GF-D8 (cell line): ENCODE measurements at regions not wholly inside any gene's neighbourhood (a gene's known extent, or its start where the extent isn't known, plus 50 kb on each side); places are given as distances from the start of the nearest gene placed in this dataset.
A peak's percentile ranks its signal among the peaks of the same experiment; 100 is the strongest.

Experiments
- DNase-seq: peaks from one replicate; lab custom pipeline; 2025; lab: John Stamatoyannopoulos, UW

DNA sequence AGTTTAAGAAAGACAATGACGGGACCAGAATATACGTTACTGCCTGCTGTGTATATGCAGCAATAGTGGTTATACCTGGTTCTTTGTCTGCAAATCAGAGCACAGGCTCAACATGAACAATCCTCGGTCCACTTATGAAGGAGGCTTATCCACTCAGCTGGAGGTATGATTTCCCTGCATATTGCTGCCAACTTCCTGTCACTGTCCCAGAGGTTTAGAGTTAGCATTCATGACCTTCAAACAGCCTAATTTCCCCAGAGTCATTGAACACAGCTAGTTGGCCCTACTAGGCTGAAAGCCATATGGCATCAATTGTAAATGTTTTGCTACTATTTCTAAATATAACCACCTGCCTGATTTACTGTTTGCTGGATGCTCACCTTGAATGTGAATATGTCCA is 224.9 kb upstream of the ZNF717 start:
- DNase-seq, result no peak

DNA sequence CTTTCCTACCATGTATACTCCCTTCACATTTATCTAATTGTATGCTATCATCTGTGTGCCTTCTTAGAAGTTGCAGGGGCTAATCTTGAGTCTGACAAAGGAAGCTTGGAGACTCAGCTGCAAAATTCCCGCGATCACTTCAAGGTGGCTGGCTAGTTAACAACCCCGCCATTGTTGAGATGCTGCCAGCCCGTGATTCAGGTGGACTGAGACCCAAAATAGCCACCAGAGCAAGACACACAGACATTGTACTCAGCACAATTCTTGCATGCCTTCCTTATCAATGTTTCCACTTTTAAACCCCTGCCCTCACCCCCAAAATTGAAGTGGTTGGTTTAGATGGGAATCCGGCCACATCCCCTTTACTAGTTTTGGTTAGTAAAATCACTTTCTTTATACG is 225.8 kb upstream of the ZNF717 start:
- no peak for DNase-seq

DNA sequence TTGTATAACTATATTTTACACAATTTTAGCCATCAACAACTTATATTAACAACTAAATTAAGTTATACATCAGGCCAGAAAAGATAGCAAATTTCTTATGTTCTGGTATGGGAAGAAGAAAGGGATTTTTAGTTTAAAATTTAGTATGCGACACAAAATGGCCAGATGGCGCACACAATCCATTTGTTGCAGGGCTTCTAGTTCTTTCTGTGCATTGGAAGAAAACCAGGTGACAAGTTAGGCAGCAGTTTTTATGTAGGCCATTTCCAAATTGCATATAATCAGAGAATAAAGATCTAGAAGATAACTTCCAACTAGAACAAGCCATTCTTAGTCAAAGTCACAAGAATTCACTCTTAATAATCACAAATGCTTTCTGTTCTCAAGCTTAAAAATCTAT is 230.1 kb upstream of the ZNF717 start:
- DNase-seq, result no peak

DNA sequence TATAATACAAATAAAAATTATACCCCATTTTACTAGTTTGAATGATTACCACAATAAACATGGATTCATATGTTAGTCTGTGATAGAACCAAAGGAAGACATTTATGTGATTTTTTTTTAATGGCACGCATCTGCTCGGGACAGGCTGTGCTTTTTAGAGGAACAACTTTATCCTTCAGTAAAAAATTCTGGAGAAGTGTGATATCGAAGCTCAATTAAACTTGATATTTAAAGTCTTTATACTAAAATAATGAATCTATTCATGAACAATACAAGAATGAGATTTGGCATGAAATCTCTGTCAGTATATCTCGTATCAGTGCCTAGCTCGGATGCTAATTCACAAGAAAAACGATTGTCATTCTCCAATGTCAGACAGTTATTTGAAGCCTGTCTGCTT is 230.8 kb upstream of the ZNF717 start:
- no peak for DNase-seq

DNA sequence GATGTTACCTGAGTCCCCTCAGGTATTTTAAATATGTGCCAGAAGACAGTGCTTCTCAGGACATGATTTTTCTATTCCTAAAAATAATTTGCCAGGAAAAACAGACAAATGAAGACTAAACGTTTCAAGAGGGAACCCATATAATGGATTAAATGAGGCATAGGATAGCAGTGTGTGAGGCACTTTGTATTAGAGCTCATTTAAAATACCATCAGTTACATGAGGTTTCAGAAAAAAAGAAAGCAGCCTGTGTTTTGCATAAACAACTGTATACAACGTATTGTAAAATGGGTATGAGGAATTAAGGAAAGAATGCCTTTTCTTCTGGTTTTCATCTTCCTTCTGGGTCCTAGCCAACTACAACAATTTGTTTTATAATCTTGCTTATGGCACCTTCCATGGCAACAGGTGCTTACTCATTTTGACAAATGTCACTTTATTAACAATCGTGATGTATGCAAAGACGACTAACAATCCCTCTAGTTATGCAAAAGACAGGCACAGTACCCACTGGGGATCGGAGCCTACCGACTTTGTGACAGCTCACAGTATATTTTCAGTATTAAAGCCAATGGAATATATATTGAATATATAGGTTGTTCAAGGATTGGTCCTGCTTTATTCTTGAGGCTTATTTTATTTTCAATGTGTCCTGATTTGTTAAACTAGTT is 231.6 kb upstream of the ZNF717 start:
- no peak for DNase-seq

DNA sequence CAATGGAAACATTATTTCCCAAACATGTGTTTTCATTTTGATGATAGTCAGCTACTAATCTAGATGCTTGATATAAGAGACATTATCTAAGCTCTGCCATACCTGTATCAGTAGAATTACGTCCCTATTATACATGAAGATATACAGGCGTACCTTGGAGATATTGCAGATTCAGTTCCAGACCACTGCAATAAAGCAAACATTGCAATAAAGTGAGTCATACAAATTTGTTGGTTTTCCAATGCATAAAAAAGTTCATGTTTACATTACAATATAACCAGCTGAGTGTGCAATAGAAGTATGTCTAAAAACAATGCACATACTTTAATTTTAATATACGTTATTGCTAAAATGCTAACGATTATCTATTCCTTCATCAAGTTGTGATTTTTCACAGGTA is 236.0 kb upstream of the ZNF717 start:
- DNase-seq, result no peak

DNA sequence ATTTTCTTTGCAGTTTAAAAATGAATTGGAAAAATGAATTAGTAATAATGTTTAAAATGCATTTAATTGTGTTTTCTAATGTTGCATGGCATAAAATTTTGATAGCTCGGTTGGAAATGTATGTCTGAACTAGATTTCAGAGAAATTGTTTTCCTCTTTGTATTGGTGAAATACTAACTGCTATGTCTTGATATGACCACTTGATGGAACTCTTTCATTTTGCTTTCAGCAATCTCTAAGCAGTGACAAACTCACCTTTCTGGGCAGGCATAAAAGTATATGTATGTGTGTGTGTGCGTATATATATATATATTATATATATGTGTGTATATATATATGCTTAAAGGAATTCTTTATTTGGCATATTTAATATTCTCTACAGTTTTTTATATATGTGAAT is 239.3 kb upstream of the ZNF717 start:
- peak; percentile 4 for DNase-seq

DNA sequence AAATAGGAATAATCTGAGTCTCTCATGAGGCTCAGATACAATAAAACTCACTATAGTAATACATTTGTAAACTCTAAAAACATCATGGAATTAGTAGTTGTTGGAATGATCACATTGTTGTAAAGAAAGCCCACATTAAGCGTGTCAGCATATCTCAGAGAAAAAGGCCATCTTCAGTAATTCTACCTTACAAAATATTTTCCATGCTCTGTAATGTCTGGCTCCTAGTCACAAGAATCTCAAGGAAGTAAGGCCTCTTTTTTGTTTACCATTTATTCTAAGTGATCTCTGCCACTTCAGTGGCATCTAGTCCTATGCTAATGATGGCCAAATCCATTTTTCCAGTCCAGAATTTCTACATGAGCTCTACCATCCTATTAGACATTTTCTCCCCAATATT is 240.2 kb upstream of the ZNF717 start:
- no peak for DNase-seq

DNA sequence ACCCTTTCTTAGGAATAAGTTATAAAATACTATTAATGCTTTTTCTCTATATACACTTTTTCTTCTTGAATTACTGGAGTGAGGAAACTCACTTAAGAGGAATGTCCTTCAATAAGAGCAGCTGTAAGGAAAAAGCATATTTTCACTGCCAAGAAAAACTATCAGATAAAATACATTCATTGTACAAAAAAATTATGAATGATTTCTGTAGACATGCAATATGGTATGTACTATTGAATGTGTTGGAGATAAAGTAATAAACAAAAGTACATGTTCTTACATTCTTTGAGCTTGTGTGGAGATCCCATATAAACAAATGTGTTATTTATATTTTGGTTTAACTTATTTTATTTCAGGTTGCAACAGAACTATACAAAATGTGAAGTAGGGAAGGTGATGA is 241.0 kb upstream of the ZNF717 start:
- DNase-seq, result no peak

DNA sequence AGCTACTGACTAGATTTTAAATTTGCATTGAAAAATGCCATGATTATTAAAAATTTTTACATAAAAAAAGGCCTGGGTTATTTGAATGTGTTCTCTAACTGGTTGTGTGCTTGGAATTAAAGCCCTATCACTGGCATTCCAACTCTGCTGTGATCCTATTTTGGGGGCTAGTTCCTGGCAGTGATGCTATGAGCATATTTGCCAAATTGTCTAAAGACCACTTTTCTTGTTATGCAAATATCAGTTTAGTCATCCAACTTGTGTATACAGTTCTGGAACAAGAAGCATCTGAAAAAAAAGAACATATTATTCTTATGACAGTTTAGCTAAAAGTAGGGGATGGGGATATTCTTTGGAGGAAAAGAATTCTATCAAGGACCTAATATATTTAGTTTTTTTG is 243.4 kb upstream of the ZNF717 start:
- no peak for DNase-seq

DNA sequence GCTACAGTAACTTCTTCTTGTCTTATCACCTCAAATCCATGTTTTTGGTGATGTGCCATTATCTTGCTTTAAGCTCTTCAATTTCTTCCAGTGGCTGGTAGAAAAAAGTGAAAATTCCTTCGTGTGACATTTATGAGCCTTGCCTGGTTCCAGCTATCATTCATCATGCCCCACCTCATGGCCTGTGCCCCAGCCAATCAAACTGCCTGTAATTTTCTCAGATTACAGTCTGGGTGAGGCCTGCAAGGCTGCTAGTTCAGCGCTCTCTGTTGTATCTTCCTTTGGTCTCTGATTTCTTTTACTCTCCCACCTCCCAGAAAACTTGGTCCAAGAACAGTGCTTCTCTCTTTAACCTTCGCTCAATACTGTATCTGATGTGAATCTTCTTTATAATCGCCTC is 249.3 kb upstream of the ZNF717 start:
- DNase-seq, result no peak

DNA sequence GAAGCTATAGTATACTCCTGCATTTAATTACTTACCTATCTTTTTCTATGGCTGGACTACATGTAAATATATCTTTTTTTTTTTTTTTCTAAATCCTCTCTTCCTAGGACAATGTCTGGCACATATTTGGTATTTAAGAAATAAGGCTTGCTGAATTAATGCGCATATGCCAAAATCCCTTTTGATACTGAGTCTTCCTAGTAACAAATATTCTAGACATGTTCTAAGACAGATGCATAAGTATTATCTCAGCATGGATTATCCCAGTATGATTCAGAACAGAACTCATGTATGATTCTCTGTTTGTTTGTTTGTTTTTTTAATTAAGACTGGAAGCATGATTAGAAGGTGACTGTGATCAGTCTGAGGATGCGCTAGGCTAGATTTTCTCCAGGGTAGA is 249.8 kb upstream of the ZNF717 start:
- no peak for DNase-seq

DNA sequence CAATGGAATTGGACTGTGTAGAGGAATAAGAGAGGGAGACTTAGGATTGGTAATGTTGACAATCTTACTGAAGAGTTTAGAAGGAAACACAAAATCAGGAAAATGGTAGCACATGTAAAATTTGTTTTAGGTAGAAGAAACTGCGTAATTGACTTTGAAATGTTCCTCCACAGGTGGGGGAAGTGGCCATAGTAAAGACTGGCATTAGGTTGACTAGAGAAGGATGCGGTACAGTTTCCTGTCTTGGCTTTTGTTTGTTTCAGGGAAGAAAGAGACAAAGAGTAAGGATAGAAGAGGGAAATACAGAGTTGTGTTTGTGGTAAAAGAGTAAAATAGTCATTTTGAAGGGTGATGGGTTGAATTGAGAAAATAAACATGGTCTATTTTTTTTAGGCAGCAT is 253.6 kb upstream of the ZNF717 start:
- DNase-seq, result no peak

DNA sequence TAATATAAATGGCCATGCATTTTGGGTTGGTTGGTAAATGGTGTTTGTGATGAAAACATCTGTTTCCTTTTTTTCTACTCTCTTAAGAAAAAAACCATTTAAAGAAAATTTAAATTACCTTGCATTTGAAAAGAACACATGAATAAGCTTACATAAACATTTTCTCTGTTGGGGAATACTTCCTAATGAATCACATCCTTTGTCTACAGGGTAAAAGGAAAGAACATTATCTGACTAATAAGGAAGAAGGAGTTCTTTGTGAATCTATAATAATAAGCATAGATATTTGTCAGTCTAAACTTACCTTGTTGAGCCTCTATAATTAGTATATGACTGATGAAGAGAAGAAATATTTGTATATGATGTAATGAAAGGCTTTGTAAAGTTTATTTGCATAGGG is 254.1 kb upstream of the ZNF717 start:
- no peak for DNase-seq

DNA sequence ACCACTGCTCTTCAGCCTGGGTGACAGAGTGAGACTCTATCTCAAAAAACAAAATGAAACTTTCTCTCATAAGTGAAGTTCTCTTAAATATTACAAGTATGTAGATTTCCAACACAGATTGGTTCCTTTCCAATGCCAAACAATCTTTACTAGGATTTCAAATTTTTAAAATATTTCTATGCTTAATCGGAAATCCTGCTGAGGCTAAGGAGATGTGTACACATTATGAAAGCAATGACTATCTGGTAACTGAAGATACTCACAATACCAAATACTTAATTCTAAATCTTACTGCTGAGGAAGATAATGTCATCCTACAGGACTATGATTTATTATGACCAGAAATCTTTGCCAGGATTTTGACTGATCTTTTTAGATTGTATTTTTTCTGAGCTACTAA is 255.6 kb upstream of the ZNF717 start:
- no peak for DNase-seq

DNA sequence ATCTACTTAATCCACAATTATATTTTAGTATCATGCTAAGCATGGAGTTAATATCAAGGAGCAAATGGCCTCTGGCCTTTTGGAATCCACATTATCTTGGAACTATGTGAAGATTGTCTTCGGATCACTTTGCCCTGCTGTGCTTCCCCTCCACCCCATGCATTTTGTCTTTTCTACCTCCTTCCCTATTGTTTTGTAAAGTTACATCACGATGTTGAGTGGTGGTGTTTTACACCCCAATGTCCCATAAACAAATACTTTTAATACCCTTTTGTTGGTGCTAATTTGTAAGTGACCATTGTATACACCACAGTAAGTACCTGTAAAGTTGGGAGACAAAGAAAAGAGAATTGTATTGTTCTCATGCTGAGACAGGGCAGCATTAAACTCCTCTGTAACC is 258.4 kb upstream of the ZNF717 start:
- DNase-seq, result no peak

DNA sequence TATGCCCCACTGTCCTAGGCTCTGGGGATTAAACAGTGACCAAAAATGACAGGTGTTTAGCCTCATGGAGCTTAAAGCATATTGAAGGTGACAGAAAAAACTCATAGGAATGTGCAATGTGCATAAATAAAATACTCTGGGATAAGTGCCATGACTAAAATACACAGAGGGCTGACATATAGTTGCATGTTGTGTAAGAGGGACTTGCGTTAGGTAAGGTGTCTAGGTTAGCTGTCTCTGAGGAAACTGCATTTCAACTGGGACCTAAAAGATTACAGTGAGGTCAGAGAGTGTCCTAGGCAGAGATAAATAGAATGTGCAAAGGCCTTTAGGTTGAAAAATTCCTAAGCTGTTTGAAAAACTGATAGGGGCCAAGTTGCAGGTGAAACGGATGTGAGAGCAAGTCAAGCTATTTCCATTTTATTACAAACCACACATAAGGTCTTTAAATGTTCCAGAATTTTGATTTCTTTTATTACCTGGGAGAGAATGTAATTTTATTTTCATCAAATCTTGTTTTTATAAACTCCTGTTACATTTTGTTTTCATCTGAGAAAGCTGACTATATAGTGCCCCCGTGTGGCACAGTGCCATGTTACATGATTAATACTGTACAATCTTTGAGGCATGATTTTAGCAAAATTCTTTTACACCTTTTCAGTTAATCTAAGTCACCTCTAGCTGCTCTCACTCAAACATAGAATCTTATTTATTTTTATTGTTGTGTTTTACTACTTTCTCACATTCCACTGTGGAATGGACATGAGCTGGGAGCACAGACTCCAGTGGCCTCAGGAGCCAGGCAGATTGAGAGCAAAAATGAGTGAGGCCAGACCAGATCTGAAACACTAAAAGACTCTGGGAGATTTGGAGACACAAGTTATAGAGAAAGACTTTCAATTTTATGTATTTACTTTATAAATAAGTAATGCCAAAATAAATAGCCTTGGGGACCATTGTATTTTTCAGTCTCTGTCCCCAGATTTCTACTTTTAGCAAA is 259.6 kb upstream of the ZNF717 start:
- DNase-seq, result no peak

DNA sequence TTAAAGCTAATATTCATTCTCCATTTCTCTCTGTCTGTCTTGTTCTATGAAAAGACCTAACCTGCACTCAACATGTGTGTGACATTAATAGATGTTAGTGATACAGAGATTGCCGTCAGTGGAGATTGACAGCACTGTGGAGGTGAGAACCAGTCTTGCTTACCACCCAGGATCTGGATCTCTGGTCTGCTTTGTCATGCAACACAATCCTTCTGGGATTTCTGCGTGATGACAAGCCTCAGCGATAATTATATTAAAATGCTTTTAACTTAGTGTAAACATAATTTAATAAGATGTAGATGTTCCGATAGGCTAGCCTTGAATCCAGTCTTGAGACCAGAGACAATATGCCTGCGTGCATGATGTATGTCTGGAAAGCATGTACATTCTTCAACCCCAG is 262.0 kb upstream of the ZNF717 start:
- no peak for DNase-seq

DNA sequence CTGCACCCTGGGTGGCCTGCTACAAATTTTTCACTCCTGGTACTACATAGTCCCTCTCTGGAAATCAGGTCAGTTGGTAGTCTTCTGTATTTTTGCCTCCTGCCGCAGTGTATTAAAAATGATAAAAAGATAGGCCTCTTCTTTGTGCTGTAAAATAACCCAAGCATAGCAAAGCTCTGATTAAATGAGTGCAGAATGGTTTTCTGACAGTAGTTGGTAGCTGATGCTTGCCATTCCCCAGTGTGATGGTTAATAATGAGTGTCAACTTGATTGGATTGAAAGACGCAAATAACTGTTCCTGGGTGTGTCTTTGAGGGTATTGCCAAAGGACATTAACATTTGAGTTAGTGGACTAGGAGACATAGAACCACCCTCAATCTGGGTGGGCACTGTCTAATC is 264.4 kb upstream of the ZNF717 start:
- no peak for DNase-seq

DNA sequence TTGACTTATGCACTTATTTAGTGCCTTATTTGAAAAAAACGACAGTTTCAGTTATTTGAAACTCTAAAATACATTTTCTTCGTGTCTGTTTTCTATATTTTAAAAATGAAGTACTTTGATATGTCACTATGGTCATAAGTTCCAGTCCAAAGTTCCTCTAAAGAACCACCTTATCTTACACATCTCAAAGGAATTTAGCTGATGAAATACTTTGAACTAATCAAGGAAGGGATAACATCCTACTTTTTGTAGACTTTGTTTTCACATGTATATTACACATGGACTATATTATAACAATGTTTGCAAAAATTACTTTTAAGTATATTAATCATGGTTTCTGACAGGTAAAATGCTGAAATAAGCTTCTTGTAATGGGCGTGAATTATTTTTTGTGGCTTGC is 265.8 kb upstream of the ZNF717 start:
- no peak for DNase-seq

DNA sequence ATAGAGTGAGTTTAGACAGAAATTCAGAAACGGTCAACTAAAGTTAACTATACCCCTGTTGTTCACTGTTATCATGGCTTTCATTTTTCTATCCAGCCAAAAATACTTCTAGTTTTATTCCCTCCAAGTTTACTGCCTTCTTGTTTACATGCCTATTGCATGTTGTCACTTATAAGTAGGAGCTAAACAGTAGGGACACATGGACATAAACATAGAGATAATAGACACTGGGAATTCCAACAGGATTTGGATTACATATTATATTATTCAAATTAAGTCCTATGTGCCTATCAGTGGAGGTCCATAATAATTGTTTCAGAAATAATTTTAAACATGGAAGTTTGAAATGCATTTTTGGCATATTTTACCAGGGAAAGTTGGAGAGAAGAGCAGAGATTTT is 269.1 kb upstream of the ZNF717 start:
- no peak for DNase-seq

DNA sequence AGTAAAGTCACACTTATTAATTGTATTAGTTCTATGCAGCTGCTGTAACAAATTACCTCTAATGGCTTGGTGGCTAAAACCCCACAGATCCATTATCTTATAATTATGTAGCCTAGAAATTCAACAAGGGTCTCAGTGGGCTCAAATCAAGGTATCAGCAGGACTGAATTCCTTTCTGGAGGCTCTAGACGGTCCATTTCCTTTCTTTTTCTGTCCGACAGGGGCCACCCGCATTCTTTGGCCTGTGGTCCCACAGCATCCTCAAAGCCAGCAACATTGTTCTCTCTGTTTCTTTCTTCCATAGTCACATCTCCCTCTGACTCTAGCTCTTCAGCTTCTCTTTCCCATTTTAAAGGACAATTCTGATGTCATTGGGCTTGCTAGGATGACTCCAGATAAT is 276.3 kb upstream of the ZNF717 start:
- DNase-seq, result no peak

DNA sequence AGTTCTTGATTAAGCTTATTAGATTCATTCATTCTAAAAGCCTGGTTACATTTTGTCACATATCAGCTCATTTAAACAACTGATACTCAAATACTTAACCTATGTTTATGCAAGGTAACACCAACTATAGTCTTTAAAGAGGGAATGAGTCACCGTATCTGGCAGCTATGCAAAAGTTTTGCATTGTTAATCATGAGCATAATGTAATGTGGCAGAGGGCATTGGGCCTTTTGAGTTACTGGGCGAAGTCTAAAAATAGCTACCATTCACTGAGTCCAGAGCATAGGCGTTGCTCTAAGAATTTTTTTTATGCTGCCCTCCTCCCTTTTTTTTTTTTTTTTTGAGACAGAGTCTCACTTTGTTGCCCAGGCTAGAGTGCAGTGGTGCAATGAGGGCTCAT is 277.7 kb upstream of the ZNF717 start:
- DNase-seq, result no peak

DNA sequence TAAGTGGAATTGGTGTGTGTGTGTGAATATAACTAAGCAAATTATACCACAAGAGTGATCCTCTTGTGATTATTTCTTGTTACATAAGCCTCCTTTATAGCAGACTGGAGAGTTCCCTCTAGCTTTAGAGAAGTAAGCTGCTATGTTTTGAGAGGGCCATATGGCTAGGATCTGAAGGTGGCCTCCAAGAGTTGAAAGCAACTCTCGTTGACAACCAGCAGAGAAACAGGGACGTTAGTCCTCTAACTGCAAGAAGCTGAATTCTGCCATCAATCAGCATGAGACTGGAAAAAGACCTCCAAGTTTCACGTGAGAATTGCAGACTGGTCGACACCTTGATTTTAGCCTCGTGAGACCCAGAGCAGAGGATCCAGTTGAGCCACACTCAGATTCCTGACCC is 278.5 kb upstream of the ZNF717 start:
- no peak for DNase-seq
